Endothelial cell of umbilical vein (primary cell): ENCODE measurements at regions not wholly inside any gene's neighbourhood (a gene's known extent, or its start where the extent isn't known, plus 50 kb on each side); places are given as distances from the start of the nearest gene placed in this dataset.

Experiments
- BruUV-seq: library from RNA; stranded (reverse); fragments of 400-500 nt; replicated peaks from 2 replicates; lab custom pipeline; 2021; lab: Mats Ljungman, UMichigan
- CTCF ChIA-PET: fragments of 300-600, 350-600 bp; sonication (Branson Sonifier 250); formaldehyde crosslinking; loops from one replicate; lab custom pipeline; 2021; ENCODE audit warnings: antibody characterized with exemption, inconsistent platforms; lab: Charles Lee
- POLR2A ChIA-PET: fragments of 300-600, 350-600 bp; sonication (Branson Sonifier 250); formaldehyde crosslinking; loops from one replicate; lab custom pipeline; 2021; ENCODE audit warnings: antibody characterized with exemption, inconsistent platforms; lab: Charles Lee
- DNase-seq: peaks from one replicate; pipeline ENCODE4 v3.0.0-alpha.2; 2011; ENCODE audit warnings: low read depth, low spot score
- FAIRE-seq: peaks from 2 replicates; lab custom pipeline; 2011; peaks lifted over from hg19 to GRCh38; lab: Jason Lieb, UNC
- H2AFZ ChIP-seq: 2 replicates; pipeline ENCODE4 v1.6.0; 2012; ENCODE audit warnings: low read depth, low read length, control low read depth, inconsistent platforms
- H3K27ac ChIP-seq: 2 replicates; pipeline ENCODE4 v1.5.1; 2011; ENCODE audit warnings: low read depth, mild to moderate bottlenecking, control low read depth, low read length, moderate library complexity; ENCODE audit not compliant: insufficient read depth
- H3K27me3 ChIP-seq, 2 experiments: 2 replicates each; pipeline versions ENCODE4 v1.6.0 to v1.6.1; 2011; ENCODE audit warnings: low read length in 2 of 2, mixed read lengths in 1 of 2; ENCODE audit not compliant: control insufficient read depth in 2 of 2, insufficient read depth in 2 of 2
- H3K36me3 ChIP-seq, 2 experiments: 2 replicates in 1 of 2; 3 replicates in 1 of 2; pipeline ENCODE4 v1.5.1; 2011; ENCODE audit warnings: low read length in 2 of 2, mild to moderate bottlenecking in 1 of 2, moderate library complexity in 1 of 2; ENCODE audit not compliant: control insufficient read depth in 2 of 2, insufficient read depth in 2 of 2; ENCODE audit errors: extremely low read depth in 1 of 2
- H3K4me1 ChIP-seq: 3 replicates; pipeline ENCODE4 v1.5.1; 2011; ENCODE audit warnings: mild to moderate bottlenecking, low read length; ENCODE audit not compliant: control insufficient read depth, insufficient read depth; ENCODE audit errors: extremely low read depth
- H3K4me2 ChIP-seq: 2 replicates; pipeline ENCODE4 v1.6.1; 2011; ENCODE audit warnings: low read length, control low read depth, mixed read lengths; ENCODE audit not compliant: insufficient read depth
- H3K4me3 ChIP-seq, 3 experiments: fragments of 200-600 bp in 1 of 3; sonication (generic), shearing (Covaris generic) in 1 of 3; replicated peaks in 1 of 3; 2 replicates each; pipeline ENCODE4 v1.5.1; 2011 to 2016; ENCODE audit warnings: control low read depth in 3 of 3, low read length in 3 of 3, mild to moderate bottlenecking in 2 of 3, inconsistent platforms in 1 of 3, low read depth in 1 of 3, moderate library complexity in 1 of 3; ENCODE audit not compliant: insufficient read depth in 1 of 3
- H3K79me2 ChIP-seq: 2 replicates; pipeline ENCODE4 v1.6.0; 2012; ENCODE audit warnings: low read length, inconsistent platforms; ENCODE audit not compliant: control insufficient read depth, insufficient read depth
- H3K9ac ChIP-seq: replicated peaks from 2 replicates; pipeline ENCODE3; 2011; ENCODE audit warnings: low read length, control low read depth; ENCODE audit not compliant: insufficient read depth; ENCODE audit errors: extremely low read depth
- H3K9me1 ChIP-seq: replicated peaks from 3 replicates; pipeline ENCODE4 v1.6.0; 2011; ENCODE audit warnings: mild to moderate bottlenecking, low read length; ENCODE audit not compliant: control insufficient read depth, insufficient read depth; ENCODE audit errors: extremely low read depth
- H3K9me3 ChIP-seq: replicated peaks from 2 replicates; pipeline ENCODE4 v1.5.1; 2012; ENCODE audit warnings: low read length, inconsistent platforms; ENCODE audit not compliant: control insufficient read depth, insufficient read depth
- H4K20me1 ChIP-seq: replicated peaks from 2 replicates; pipeline ENCODE3; 2011; ENCODE audit warnings: mild to moderate bottlenecking, low read length; ENCODE audit not compliant: control insufficient read depth, insufficient read depth; ENCODE audit errors: extremely low read depth
- EZH2 ChIP-seq: IDR thresholded peaks from 2 replicates; pipeline ENCODE4 v1.6.1; 2012; ENCODE audit warnings: borderline replicate concordance, low read depth, mild to moderate bottlenecking, moderate library complexity, low read length, inconsistent platforms; ENCODE audit not compliant: severe bottlenecking
- FOS ChIP-seq: IDR thresholded peaks from 2 replicates; pipeline ENCODE4 v1.6.1; 2011; ENCODE audit warnings: mild to moderate bottlenecking, low read length, moderate library complexity, borderline replicate concordance; ENCODE audit not compliant: insufficient read depth
- GATA2 ChIP-seq: IDR thresholded peaks from 2 replicates; pipeline ENCODE4 v1.7.0; 2011; ENCODE audit warnings: low read depth, mild to moderate bottlenecking, moderate library complexity, mixed read lengths, low read length; ENCODE audit not compliant: insufficient read length, insufficient read depth
- JUN ChIP-seq: IDR thresholded peaks from 2 replicates; pipeline ENCODE4 v1.6.1; 2011; ENCODE audit warnings: borderline replicate concordance, low read depth; ENCODE audit not compliant: insufficient read length, insufficient read depth
- MYC ChIP-seq: IDR thresholded peaks from one replicate; pipeline ENCODE4 v1.6.1; 2011; ENCODE audit warnings: mild to moderate bottlenecking, low read depth, low read length
- POLR2A ChIP-seq: IDR thresholded peaks from 2 replicates; pipeline ENCODE4 v1.6.1; 2012; ENCODE audit warnings: low read depth, mild to moderate bottlenecking, control low read depth, low read length
- POLR2AphosphoS5 ChIP-seq: IDR thresholded peaks from 2 replicates; pipeline ENCODE4 v1.6.1; 2012; ENCODE audit warnings: low read depth, mild to moderate bottlenecking, control low read depth, low read length, moderate library complexity; ENCODE audit not compliant: insufficient read depth
- dilution Hi-C: fragments of 300-500 bp; cut with MboI; formaldehyde crosslinking; loops from one replicate; pipeline ENCODE4 v1.15.0; 2019; ENCODE audit warnings: low sequenced_read_pairs; ENCODE audit not compliant: extremely low pct_ligation_motif_present
- intact Hi-C: fragments of 100-400 bp; cut with micrococcal nuclease; formaldehyde crosslinking; loops from one replicate; pipeline ENCODE4 v1.10.0; 2022
- TF ChIP-seq, protein P1 (sequence below), 2 donors: IDR thresholded peaks; 1 replicate in 1 of 2; 2 replicates in 1 of 2; pipeline ENCODE4 v1.5.1; 2011; ENCODE audit warnings: low read length in 2 of 2, mild to moderate bottlenecking in 2 of 2, moderate library complexity in 2 of 2, control low read depth in 1 of 2, inconsistent platforms in 1 of 2, low read depth in 1 of 2; ENCODE audit not compliant: insufficient read depth in 1 of 2; ENCODE audit errors: extremely low read depth in 1 of 2
- TF ChIP-seq, protein P2 (sequence below): IDR thresholded peaks from 2 replicates; pipeline ENCODE4 v1.6.1; 2011; ENCODE audit not compliant: insufficient read depth, insufficient read length

DNA sequence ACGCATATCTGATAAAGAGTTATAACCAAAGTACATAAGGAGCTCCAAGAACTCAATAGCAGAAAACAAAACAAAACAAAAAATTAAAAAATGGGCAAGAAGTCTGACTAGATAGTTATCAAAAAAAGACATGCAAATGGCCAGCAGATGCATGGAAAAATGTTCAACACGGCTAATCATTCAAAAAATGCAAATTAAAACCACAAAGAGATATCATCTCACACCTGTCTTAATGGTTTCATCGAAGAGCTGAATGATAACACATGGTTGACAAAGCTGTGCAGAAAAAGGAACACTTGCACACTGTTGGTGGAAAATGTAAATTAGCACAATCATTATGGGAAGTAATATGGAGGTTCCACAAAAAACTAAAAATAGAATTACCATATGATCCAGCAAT, 751.3 kb upstream of the POU3F3 start:
- H3K79me2 ChIP-seq = no peaks in the 10 kb centered on the region
- ChIA-PET CTCF (no interaction called here), POLR2A (no interaction called here)
- peaks cover 1% of the 10 kb centered on the region for H3K9me3 ChIP-seq
- no peak for FAIRE-seq
- H3K36me3 ChIP-seq = no peaks in the 10 kb centered on the region
- no peak overlapping the region for H3K27ac ChIP-seq
- H2AFZ ChIP-seq = no peak overlapping the region
- dilution Hi-C loops = no loop called here
- no peak overlapping the region for H3K9ac ChIP-seq
- H3K4me2 ChIP-seq = no peak overlapping the region
- H3K27me3 ChIP-seq = no peaks in the 10 kb centered on the region
- BruUV-seq = no TSS peak
- no peak overlapping the region for H3K4me3 ChIP-seq
- intact Hi-C loops = no loop called here
- H4K20me1 ChIP-seq = no peaks in the 10 kb centered on the region
- DNase-seq = no peak
- no peaks in the 10 kb centered on the region for H3K9me1 ChIP-seq
- H3K4me1 ChIP-seq = no peaks in the 10 kb centered on the region
- TF ChIP-seq GATA2 (no peak), POLR2AphosphoS5 (no peak)

DNA sequence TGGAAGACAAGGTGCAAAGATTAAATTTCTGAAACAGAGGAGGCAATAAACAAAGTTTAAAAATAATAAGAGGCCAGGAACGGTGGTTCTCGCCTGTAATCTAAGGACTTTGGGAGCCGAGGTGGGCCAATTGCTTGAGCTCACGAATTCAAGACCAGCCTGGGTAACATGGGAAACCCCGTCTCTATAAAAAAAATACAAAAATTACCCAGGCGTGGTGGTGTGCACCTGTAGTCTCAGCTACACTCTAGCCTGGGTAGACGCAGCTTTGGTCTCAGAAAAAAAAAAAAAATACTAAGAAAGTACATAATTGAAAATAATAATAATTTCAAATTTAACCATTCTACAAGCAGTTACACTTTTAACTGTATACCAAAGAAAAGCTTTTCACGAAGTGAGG, 744.6 kb upstream of the POU3F3 start:
- Histone ChIP-seq H3K36me3 (no peaks in the 10 kb centered on the region), H3K9me1 (no peaks in the 10 kb centered on the region), H3K27me3 (no peaks in the 10 kb centered on the region), H3K9me3 (no peaks in the 10 kb centered on the region), H4K20me1 (no peaks in the 10 kb centered on the region), H3K4me3 (no peak overlapping the region), H3K4me1 (no peaks in the 10 kb centered on the region), H3K9ac (no peak overlapping the region), H3K4me2 (no peak overlapping the region), H2AFZ (no peak overlapping the region), H3K27ac (no peak overlapping the region), H3K79me2 (no peaks in the 10 kb centered on the region)
- BruUV-seq = no TSS peak
- no peak for FAIRE-seq
- intact Hi-C loops = no loop called here
- ChIA-PET POLR2A (no interaction called here), CTCF (no interaction called here)
- no peak for DNase-seq
- dilution Hi-C loops = no loop called here
- TF ChIP-seq POLR2A (no peak), MYC (no peak), GATA2 (no peak), POLR2AphosphoS5 (no peak), FOS (no peak), JUN (no peak), EZH2 (no peak)
- TF ChIP-seq, protein P1, sequence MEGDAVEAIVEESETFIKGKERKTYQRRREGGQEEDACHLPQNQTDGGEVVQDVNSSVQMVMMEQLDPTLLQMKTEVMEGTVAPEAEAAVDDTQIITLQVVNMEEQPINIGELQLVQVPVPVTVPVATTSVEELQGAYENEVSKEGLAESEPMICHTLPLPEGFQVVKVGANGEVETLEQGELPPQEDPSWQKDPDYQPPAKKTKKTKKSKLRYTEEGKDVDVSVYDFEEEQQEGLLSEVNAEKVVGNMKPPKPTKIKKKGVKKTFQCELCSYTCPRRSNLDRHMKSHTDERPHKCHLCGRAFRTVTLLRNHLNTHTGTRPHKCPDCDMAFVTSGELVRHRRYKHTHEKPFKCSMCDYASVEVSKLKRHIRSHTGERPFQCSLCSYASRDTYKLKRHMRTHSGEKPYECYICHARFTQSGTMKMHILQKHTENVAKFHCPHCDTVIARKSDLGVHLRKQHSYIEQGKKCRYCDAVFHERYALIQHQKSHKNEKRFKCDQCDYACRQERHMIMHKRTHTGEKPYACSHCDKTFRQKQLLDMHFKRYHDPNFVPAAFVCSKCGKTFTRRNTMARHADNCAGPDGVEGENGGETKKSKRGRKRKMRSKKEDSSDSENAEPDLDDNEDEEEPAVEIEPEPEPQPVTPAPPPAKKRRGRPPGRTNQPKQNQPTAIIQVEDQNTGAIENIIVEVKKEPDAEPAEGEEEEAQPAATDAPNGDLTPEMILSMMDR (IDR thresholded peaks at IDR 0.05; ENCODE audit: extremely low read depth in 1 of 2, insufficient read depth in 1 of 2, low read depth in 1 of 2, low read length in 2 of 2) = no peak
- TF ChIP-seq, protein P2, sequence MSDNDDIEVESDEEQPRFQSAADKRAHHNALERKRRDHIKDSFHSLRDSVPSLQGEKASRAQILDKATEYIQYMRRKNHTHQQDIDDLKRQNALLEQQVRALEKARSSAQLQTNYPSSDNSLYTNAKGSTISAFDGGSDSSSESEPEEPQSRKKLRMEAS = no peak
